Testis (tissue), 2 donors: ENCODE measurements at regions not wholly inside any gene's neighbourhood (a gene's known extent, or its start where the extent isn't known, plus 50 kb on each side); places are given as distances from the start of the nearest gene placed in this dataset.

Experiments used
- DNase-seq: peaks from one replicate; pipeline ENCODE4 v3.0.0-alpha.2; 2019
- H3K27ac ChIP-seq, 2 donors: fragments of 200-600 bp; sonication (generic); one replicate each; pipeline ENCODE4 v1.5.1; 2019
- H3K27me3 ChIP-seq: fragments of 200-600 bp; sonication (generic); one replicate; pipeline ENCODE4 v1.5.1; 2019
- H3K36me3 ChIP-seq: fragments of 200-600 bp; sonication (generic); one replicate; pipeline ENCODE4 v1.5.1; 2017; ENCODE audit warnings: low read depth; ENCODE audit errors: missing control alignments
- H3K4me1 ChIP-seq: fragments of 200-600 bp; sonication (generic); one replicate; pipeline ENCODE4 v1.5.1; 2019
- H3K4me3 ChIP-seq, 2 donors: fragments of 200-600 bp; sonication (generic); one replicate each; pipeline ENCODE4 v1.5.1; 2017 to 2019
- H3K9me3 ChIP-seq: fragments of 200-600 bp; sonication (generic); one replicate; pipeline ENCODE4 v1.5.1; 2017
- CTCF ChIP-seq, 3 experiments: fragments of 450-650 bp in 2 of 3; fragments of 200-600 bp in 1 of 3; sonication (generic) in 1 of 3; IDR thresholded peaks; one replicate each; pipeline ENCODE4 v1.5.1; 2016 to 2019; ENCODE audit warnings: antibody characterized with exemption in 3 of 3, mild to moderate bottlenecking in 2 of 3, moderate library complexity in 1 of 3
- POLR2A ChIP-seq: fragments of 450-650 bp; IDR thresholded peaks from one replicate; pipeline ENCODE4 v1.6.1; 2017; ENCODE audit warnings: antibody characterized with exemption, mild to moderate bottlenecking, moderate library complexity
- WGBS, 2 donors: methylation state at CpG; one replicate each; pipeline ENCODE4 v1.1.5; 2018; 5-methylcytosine and 5-hydroxymethylcytosine counted together
- intact Hi-C: fragments of 100-400 bp; cut with DNase I; formaldehyde crosslinking; loops from one replicate; pipeline ENCODE4 v1.15.1; 2023; ENCODE audit warnings: low total_unique reads

DNA sequence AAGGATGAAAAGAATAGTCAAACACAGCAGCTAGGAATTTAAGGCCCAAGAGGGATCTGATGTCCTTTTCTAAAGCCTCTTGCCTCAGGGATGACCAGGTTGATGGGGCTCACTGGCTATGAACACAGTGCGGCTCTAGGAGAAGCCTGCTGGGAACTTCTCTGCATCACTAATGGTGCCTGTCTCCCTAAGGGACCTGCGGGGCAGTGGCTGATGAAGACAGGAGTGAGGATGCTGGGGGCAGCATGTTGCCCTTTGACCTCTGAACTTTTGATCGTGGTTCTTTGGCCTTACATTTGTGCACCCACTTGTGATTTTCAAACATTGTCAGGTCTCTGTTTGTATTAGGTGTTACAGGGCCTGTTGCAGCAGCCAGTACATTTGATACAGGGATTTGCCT lies 64.9 kb upstream of the KLHL25 start:
- no peak overlapping the region for H3K27ac ChIP-seq
- no peaks in the 10 kb centered on the region for H3K9me3 ChIP-seq
- whole genome bisulfite sequencing, 2 donors, result 90 to 93% methylated on average over 3 of the region's 3 CpGs
- intact Hi-C loops, result no loop called here
- no peaks in the 10 kb centered on the region for H3K27me3 ChIP-seq
- no peaks in the 10 kb centered on the region for H3K4me1 ChIP-seq
- no peak overlapping the region for H3K4me3 ChIP-seq
- TF ChIP-seq CTCF (IDR thresholded peaks at IDR 0.05) (no peak), POLR2A (no peak)
- DNase-seq, result no peak
- no peaks in the 10 kb centered on the region for H3K36me3 ChIP-seq

DNA sequence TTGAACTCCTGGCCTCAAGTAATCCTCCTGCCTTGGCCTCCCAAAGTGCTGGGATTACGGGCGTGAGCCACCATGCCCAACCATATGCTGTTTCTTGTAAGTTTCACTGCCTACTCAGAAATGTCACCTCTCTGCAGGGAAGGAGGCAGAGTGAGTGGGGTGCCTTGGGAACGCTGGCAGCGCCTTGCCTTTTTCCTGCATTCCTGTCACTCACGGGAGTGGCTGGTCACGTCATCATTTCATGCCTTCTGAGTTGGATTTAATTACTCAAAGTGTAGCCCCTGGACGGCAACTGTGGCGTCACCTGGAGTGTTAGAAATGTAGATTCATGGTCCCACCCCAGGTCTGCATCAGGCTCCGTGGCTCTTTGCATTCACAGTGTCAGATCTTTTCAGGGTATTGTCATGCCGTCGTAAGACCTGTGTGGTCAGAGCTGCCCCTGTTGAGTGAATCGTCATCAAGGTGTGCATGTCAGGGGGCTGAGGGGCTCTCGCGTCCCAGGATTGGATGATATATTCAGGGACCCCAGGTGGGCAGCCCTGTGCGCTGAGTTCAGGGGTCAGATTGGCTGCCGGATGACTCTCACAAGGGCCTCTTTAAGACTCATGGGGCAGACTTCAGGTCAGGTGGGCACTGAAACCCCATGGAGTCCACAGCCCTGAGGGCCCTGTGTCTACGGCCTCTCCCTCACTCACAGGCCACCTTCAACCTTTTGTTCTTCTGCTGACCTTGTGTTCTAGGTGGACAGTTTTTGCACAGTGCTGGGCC lies 65.9 kb upstream of the KLHL25 start:
- H3K9me3 ChIP-seq, result no peaks in the 10 kb centered on the region
- intact Hi-C loops, result no loop called here
- H3K27ac ChIP-seq, result no peak overlapping the region
- no peaks in the 10 kb centered on the region for H3K36me3 ChIP-seq
- H3K27me3 ChIP-seq, result no peaks in the 10 kb centered on the region
- no peak for DNase-seq
- TF ChIP-seq POLR2A (no peak), CTCF (IDR thresholded peaks at IDR 0.05) (no peak)
- H3K4me1 ChIP-seq, result no peaks in the 10 kb centered on the region
- WGBS, 2 donors, result 78 to 87% methylated on average over 17 of the region's 17 CpGs
- H3K4me3 ChIP-seq, result no peak overlapping the region

DNA sequence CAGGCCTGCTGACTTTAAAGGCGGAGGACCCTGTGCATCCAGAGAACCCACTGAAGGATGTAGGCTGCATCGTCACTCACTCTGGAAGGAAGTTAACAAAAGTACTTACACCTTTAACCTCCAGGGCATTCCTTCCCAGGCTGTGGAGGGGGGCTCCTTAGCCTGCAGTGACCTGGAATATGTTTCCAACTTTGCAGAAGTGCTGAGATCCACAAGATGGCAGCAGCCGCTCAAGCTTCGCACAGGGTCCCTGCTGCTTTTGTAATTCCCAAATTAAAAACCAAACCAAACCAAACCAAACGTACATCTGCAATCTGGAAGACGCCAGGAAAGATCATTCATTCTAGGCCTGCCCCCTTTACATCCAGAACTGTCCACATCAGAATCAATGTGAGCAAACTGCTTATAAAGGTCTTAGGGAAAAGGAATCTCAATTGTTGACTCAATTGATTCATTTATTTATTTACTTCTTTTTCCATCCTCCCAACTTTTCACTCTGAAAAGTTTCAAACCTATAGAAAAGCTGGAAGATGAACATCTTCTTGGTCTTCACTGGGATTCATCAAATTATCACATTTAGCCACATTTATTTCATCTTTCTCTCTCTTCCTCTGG lies 70.5 kb upstream of the KLHL25 start:
- WGBS, 2 donors, result 27 to 52% methylated on average over 5 to 6 of the region's 6 CpGs

GRCh38 chr15:85867250-85867649 lies 72.5 kb upstream of the KLHL25 start:
- H3K4me3 ChIP-seq, result no peak overlapping the region
- H3K36me3 ChIP-seq, result no peaks in the 10 kb centered on the region
- TF ChIP-seq POLR2A (no peak), CTCF (IDR thresholded peaks at IDR 0.05) (no peak)
- DNase-seq, result no peak
- H3K27ac ChIP-seq, result no peak overlapping the region
- H3K4me1 ChIP-seq, result no peaks in the 10 kb centered on the region
- no peaks in the 10 kb centered on the region for H3K9me3 ChIP-seq
- intact Hi-C loops, result no loop called here
- no peaks in the 10 kb centered on the region for H3K27me3 ChIP-seq
- WGBS, 2 donors, result 68 to 69% methylated on average over 5 of the region's 5 CpGs

More for the DNA sequence above, 70.5 kb upstream of the KLHL25 start:
- H3K27me3 ChIP-seq, result no peaks in the 10 kb centered on the region
- TF ChIP-seq POLR2A (no peak), CTCF (IDR thresholded peaks at IDR 0.05) (peak in 2 of 3 experiments; percentile 35 to 46)
- H3K4me3 ChIP-seq, result no peak overlapping the region
- intact Hi-C loops, result no loop called here
- H3K9me3 ChIP-seq, result no peaks in the 10 kb centered on the region
- peak; percentile 53 for DNase-seq
- H3K4me1 ChIP-seq, result no peaks in the 10 kb centered on the region
- no peak overlapping the region for H3K27ac ChIP-seq
- H3K36me3 ChIP-seq, result no peaks in the 10 kb centered on the region
